ENCODE measurements at regions not wholly inside any gene's neighbourhood (a gene's known extent, or its start where the extent isn't known, plus 50 kb on each side); places are given as distances from the start of the nearest gene placed in this dataset.
"Not testable (repeated sequence)": the region's sequence is repeated elsewhere in the genome, so short reads cannot be mapped to it uniquely, and the experiment has no call there.

DNA sequence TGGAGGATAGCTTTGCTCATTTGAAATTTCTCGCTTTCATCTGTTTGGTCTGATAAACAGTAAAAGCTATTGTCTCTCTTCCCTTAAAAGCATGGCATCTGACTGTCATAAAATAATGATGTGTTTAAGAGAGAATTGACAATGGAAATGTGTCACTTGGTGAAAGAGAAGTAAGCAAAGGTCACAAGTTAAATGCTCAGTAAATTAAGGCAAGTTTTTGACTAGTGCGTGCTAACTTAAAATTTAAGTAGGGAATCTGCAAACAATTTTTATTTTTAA lies 161.6 kb upstream of the ANKRD50 start:
- no peak for DNase-seq

DNA sequence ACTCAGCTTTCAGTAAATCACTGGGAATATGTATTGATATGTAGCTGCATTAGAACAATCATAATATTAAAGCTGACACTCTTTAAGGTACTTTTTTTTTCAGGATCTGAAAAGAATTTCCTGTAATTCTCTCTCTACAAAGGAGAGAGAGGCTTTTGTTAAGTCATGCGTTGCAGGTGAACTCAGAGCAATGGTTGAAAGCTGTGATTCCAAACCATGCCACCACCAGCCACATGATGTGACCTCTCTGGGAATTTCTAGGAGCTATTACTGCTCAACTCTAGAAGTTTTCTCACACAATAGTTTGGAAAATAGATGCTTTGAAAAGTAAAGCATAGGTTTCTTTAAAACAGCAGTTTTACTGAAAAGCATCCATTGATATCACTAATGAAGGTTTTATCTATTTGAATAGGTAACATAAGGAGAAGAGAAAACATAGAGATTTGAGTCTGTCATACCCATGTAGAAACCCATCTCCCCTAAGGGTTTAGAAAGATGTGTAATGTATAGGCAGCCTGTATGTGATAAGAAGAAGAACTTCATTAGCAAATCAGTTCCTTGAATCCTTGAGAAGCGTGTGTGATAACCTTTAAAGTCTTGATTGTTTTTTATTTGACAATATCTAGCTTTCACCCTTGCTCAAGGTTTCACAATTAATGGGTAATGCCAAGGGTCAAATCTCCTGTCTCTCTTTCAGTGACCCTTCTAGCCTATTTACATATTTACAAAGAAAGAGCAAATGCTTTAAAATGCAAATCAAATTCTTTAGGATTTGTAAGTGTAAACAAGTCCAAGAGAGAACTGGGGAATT lies 161.0 kb upstream of the ANKRD50 start:
- DNase-seq: no peak

DNA sequence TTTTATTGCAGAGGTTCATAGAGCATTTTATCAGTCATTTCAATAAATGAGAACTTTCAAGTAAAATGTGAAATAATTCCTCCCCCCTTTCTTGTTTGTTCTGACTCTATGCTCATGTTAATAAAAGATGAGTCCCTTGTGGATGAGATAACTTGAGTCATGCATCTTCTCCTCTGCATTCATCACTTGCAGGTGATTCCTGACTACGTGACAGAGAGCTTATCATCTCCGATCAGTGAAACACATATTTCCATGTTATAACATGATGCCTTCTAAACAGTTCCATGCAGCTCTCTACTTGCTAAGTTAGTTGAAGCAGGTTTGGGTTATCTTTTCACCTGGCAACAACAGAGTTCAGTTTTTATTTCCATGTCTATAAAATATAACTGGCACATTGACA lies 160.1 kb upstream of the ANKRD50 start:
- no peak for DNase-seq

DNA sequence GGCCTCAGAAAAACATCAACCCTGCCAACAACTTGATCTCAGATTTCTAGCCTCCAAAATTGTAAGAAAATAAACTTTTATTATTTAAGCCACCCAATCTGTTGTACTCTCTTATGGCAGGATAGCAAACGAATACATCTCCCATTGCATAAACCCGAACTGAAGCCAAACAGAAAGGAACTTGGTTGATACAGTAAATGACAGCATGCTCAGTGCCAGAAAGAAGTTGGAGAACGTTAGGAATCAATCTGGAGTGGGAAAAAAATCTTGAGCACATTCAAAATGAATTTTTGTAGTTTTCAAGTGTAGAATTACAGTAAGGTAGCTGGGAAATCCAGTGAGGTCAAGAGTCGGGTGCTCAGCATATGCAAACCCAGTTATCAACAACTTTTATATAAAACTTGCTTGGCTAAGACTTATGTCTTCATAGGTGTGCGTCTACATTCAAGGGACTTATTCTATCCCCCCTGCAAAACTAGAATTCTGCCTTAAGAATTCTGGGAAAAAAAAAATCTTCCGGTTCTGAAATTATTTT lies 157.5 kb upstream of the ANKRD50 start:
- DNase-seq: no peak

DNA sequence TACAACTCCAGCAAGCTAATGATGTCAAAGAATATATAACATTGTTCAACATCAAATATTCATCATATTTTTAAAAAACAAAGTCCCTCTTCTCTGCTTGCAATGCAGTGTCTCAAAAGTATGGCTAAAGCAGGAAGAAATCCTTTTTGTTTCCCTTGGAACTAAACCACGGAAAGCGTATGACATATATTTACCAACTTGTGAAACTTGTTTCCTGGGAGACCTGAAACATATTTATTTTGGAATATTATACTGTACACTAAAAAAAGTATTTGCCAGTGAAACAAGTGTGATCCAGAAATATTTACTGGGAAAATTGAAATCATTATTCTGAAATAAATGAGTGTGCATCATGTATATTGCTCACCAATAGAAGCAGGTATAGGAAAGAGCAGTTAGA lies 156.0 kb upstream of the ANKRD50 start:
- DNase-seq: no peak

DNA sequence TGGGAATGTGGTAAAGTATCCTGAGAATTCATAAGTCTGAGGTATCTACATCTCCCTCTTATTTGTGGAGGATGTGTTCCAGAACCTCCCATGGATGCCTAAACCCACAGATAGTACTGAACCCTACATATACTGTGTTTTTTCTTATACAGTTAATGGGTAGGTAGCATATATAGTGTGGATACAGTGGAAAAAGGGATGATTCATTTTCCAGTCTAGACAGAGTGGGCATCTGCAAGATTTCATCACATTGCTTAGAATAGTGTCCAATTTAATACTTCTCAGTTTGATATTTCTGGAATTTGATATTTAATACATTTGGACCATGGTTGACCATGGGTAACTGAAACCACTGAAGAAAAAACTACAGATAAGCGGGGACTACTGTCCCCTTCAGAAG lies 155.0 kb upstream of the ANKRD50 start:
- DNase-seq: no peak

DNA sequence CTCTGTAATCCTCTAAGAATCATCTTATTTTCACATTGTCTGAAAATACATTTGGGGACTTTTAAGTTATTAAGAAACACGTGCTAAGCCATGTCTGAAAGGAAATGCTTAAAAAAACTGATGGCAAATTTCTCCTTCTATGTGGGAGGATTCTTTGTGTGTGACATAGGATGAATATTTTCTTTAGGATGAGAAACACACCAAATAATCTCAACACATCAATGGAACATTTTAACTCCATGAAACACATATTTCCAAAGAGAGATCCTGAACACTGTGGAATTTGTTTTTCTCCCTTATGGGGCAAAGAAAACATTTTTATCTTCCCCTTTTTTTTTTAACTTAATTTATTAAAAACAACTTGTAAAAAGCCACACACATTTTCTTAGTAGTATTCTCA lies 153.8 kb upstream of the ANKRD50 start:
- no peak for DNase-seq

DNA sequence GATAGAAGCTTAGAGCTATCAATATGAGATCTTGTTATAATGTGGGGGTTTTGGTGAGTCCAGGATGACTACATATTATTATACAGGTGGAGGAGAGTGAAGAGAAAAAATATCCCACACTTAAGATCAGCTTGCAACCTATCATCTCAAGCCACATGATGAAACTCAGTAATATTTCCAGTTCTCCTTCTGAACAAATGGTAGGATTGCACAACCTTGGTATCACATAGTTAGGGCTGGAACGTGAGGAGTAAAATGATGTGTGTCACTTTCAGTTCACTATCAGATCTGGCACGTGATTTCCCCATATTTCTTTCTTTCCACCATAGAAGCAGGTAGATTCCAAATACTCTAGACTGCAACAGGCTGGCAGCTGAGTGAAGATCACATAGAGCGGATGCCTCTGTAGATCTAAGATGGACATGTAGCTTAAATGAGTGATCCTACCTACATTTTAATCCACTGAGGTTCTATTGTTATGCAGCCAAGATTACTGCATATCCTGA lies 150.6 kb upstream of the ANKRD50 start:
- DNase-seq: no peak

DNA sequence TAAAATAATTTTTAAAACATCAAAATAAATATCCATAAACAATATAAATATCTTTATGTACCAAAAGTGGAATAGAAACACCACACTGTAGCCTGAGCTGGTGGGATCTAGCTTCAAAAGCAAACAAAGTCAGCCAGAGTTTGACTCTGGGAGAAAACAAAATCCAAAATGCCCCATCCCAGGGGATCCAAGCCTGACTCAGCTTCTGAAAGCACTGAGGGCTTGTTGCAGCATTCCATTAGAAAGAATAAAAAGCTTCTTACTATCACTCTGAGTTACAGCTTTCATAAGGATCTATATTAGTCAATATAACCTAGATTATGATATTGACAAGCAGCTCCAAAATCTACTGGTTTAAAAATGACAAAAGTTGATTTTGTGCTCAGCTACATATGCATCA lies 149.7 kb upstream of the ANKRD50 start:
- DNase-seq: no peak

DNA sequence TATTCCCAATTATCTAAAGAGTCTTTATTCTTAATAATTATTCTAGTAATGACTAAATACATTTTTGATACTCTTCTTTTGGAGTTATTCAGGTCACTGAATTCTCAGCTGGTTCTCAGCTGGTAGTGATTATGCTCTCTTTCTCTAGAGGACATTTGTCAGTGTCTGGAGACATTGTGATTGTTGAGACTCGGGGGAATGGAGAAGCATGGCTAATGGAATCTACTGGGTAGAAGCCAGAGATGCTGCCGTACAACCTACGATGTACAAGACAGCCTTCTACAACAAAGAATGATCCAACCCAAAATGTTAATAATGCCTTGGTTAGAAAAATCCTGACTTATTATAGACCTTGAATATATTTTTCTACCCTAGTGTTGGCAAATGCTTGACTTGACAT lies 149.2 kb upstream of the ANKRD50 start:
- DNase-seq: no peak

DNA sequence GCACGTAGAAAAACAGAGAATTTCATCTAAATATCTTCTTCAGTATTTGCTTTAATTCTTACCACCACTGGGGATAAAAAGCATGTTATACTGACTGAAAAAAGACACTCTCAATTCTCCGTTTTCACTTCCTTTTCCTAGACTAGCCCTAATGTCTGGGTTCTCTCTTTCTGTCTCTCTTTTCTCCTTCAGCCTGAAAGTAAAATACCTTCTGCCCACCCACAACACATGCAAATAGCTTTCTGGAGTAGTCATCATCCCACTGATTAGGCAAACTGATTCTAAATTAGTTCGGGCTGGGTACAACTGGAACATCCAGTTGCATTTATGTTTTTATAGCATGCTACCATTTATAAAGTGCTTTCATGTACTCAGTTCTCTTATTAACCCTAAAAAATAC lies 142.4 kb upstream of the ANKRD50 start:
- no peak for DNase-seq

DNA sequence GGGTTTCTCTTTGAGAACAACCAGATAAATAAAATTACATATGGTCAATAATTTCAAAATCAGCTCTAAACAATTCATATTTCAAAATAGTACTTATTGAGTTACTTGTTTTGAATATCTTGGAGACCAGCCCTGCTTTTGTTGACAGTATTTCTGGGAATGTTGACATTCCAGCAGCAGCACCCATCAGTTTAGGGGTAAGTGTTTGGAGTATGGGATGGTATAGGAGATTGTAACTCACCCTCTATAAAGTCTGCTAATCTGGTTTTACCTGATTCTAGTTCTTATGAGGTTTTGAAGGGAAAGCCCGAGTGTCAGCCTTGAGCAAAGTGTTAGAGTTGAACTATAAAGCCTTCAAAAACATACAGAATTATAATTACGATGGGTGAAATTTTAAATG lies 139.2 kb upstream of the ANKRD50 start:
- DNase-seq: no peak

DNA sequence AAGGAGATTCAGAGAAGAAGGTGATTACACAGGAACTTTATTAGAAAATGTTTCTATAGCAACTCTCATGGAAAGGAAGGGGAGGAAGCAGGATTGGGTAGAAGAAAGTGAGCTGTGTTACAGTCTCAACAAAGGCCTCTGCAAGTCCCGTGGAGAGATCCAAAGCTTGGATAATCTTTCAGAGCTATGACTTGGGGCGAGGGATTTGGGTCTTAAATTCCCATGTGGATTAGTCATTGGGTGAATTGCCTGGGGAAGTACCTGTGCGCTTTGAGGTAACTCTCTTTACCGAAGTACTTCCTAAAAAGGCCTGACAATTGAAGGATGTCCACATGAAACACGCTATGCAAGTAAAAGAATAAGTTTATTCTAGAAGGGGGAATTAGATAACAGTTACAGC lies 133.8 kb upstream of the ANKRD50 start:
- DNase-seq: no peak

DNA sequence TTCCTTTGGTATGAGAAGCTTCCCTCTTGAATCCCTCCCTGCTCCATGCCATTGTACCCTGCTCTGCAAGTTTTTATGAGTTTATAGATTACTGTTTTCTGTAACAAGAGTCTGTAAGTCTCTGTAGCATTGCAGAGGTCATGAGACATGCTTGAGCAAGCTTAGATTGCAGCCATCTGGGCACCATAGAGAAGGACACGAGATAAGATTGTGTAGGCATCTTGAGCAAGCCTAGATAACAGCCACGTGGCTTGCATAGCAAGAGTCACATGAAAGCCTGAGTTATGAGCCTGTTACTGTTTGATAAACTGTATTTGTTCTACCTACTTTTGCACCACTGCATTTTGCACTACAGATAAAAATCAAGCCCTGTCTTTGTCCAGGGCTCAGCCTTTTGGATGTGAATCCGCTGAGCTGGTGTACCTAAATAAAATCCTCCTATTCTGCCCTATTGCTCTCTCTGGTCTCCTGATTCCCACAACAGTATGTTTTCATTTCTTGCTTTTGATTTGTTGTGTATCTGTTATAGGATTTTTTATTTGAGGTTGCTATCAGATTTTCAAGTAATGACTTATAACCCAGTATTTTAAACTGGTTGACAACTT lies 127.4 kb upstream of the ANKRD50 start:
- no peak for DNase-seq

DNA sequence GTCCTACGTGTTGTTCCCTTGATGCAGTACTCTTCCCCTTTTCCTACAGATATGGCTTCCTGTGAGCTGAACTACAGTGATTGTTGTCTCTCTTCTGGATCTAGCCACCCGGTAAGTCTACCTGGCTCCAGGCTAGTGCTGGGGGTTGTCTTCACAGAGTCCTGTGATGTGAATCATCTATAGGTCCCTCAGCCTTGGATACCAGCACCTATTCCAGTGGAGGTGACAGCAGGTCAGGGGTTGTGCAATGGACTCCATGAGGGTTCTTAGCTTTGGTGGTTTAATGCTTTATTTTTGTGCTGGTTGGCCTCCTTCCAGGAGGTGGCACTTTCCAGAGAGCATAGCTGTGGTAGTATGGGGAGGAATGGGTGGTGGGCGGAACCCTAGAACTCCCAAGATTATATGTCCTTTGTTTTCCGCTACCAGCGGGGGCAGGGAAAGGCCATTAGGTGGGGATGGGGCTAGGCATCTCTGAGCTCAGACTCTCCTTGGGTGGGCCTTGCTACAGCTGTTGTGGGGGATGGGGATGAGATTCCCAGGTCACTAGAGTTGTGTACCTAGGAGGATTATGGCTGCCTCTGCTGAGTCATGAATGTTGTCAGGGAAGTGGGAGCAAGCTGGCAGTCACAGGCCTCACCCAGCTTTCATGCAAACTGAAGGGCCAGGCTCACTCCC lies 121.4 kb upstream of the ANKRD50 start:
- DNase-seq: no peak

DNA sequence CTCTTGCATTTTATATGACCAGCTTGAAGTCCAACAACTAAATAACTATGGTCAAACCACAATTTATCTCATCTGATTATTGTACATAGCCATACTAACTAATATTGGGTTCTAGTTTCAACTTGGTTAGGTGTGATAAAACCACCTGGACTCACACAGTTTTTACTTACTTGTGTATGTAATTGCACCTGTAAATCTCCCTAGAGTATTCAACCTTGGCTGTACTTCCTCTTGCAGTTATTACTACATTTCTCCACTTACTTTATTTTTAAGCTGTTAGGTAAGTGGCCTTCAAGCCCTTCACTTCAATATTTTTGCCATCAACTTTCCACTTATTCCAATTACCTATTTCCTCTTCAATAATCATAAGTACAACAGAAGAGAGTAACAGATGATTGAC lies 115.8 kb upstream of the ANKRD50 start:
- no peak for DNase-seq

DNA sequence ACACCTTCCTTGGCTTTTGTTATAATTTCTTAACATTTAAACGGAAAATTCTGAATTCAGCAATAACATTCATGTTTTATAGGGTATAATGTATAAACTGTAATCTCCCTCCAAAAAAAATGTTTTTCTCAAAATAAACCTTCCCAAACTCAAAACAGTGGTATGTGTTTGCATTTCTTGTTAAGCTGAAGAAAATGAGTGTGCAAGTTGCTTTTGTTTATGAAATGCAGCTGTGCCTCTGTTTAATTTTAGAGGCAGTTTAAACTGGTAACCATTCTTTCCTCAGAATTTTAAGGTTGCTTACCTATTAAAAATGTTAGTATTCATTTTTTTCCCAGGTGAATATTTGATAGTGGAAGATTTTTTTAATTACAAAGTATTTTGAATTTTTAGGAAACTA lies 105.0 kb upstream of the ANKRD50 start:
- no peak for DNase-seq

DNA sequence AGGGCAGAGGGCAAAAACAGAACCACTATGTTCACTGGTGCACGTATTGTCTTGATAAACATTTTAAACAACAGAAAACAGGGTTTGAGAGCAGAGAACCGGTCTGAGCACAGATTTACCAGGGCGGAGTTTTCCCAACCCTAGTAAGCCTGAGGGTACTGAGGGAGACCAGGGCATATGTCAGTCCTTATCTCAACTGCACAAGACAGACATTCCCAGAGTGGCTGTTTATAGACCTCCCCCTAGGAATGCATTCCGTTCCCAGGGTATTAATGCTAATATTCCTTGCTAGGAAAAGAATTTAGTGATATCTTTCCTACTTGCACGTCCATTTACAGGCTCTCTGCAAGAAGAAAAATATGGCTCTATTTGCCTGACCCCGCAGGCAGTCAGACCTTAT lies 99.7 kb upstream of the ANKRD50 start:
- not testable (repeated sequence) for DNase-seq

DNA sequence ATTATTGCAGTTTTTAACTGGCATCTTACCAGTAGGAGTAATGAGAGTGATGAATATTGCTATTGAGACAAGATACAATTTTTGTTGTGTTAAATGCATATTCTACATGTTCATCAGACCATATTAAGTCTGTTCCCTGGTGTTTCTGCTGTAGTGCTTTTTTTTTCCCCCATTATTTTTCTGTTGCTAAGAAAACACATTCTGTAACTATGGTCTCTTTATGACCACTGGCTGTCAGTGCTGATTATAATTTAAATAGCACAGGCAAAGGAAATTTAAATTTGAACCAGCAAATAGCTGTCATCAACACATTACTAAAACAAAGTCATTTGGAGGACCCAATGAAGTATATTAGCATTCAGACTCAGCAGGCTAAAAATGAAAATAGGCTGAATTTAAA lies 98.3 kb upstream of the ANKRD50 start:
- DNase-seq: no peak

DNA sequence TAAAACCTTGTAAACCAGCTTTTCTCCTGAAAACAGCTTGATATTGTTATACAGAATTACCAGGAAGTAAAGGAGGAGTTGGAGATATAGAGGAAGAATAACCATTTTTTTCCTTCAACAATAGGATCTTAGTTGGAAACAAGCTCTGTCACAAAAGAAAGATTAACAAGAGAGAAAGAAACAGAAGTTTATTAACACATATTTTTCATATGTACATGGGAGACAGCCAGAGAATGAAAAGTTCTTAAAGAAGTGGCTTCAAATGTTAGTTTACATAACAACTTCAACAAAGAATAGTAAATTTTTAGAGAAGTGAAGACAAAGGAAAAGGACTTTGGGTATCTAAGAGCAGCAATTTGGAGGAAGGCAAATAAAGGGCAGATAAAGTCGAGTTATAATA lies 94.9 kb upstream of the ANKRD50 start:
- DNase-seq: no peak

DNA sequence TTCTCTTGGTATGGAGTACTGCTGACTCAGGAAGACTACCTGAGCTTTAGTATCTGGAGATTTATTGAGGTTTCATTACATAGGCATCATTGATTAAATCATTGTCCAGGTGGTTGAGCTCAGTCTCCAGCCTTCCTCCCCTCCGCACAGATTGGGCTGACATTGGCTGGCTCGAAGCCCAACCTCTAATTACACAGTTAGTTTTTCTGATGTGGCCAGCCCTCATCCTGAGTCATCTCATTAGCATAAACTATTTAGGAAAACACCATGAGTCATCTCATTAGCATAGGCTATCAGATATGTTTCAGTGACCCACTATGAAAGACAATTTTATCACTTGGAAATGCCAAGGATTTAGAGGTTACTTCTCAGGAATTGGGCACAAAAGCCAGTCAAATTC lies 93.9 kb upstream of the ANKRD50 start:
- DNase-seq: no peak

DNA sequence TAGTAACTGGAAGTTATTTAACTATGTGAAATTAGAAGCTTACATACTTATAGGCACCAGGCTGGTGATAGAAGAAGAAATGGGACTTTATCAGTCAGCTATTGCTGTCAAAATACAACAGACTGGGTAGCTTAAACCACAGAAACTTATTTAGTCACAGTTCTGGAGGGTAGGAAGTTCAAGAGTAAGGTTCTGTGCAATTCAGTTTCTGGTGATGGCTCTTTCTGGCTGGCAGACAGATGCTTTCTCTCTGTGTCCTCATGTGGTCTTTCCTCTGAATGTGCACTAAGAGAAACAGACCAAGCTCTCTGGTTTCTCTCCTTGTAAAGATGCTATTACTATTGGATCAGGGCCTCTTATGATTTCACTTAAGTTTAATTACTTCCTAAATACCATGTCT lies 92.1 kb upstream of the ANKRD50 start:
- no peak for DNase-seq

DNA sequence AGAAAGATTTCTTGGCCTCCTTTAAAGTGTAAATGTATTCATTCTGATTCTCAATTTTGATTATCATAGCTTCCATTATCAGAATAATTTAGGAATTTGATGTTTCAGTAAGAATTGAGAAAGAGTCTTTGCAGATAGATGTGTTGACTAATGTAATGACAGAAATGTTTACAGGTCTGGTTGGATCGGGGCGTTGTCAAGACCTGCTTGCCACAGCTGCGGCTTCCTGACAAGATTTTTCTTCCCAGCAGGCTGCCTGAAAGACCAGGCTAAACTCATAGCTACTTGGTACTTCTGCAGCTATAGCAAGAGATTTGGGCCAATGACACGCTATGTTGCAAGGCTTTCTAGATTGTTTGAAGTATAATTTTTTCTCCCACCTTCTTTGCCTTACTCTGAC lies 91.5 kb upstream of the ANKRD50 start:
- DNase-seq: no peak

DNA sequence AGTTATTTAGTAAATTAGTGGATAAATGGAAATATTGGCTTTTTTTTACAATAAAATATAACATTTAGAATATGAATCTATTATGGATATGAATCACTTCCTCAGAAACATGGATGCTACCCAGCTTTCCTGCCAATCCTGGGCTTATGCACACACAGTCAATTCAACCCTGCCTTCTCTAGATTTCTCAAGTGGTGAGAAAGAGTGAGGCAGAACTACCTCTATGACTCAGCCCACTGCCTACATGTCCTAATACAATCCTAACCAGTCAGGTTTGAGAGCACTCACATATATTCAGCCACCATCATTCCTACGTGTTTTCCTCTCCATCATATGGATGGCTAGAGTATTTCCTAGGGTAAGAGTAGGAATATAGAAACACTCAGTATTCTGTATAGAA lies 91.1 kb upstream of the ANKRD50 start:
- DNase-seq: no peak

Measured in left hindlimb (tissue), 1 donor.